ENCODE measurements at regions not wholly inside any gene's neighbourhood (a gene's known extent, or its start where the extent isn't known, plus 50 kb on each side); places are given as distances from the start of the nearest gene placed in this dataset.

GRCh38 chr1:193633093-193633492 lies 446.7 kb upstream of the B3GALT2 start:
- TF ChIP-seq CTCF (IDR thresholded peaks at IDR 0.05): no peak
- no peak for TF ChIP-seq POLR2A (IDR thresholded peaks at IDR 0.05)
